HG03175 (cell line): ENCODE measurements at regions not wholly inside any gene's neighbourhood (a gene's known extent, or its start where the extent isn't known, plus 50 kb on each side); places are given as distances from the start of the nearest gene placed in this dataset.

ENCODE experiments used
- ATAC-seq: cut with Tn5 transposase; IDR thresholded peaks from one replicate; pipeline ENCODE4 v1.9.1; 2021; ENCODE audit warnings: mild to moderate bottlenecking, moderate library complexity; ENCODE audit not compliant: unreplicated experiment

- ATAC-seq = no peak
Observed at GRCh38 chr6:156533872-156534524, 243.2 kb upstream of the ARID1B start.

GRCh38 chr6:156526081-156526480 lies 251.1 kb upstream of the ARID1B start:
- no peak for ATAC-seq

- no peak for ATAC-seq
Observed at GRCh38 chr6:156525541-156525940, 251.6 kb upstream of the ARID1B start.

GRCh38 chr6:156519940-156520339 lies 257.2 kb upstream of the ARID1B start:
- ATAC-seq = no peak

DNA sequence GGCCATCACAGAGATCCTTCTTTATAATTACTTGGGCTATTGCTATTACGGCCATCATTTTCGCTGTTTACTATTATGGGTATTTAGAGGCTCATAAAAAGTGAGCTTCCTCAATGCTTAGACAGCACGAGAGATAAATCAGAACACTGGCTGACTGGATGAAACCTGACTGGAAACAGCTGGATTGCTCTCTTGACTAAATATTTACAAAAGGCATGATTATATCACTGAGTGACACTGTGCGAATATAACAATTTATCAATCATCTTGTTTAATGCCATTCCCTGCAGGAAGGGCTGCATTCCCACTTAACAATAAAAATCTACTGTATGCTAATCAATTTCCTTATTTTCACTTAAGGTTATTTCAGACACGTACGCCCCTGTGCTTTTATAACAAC lies 260.1 kb upstream of the ARID1B start:
- no peak for ATAC-seq

DNA sequence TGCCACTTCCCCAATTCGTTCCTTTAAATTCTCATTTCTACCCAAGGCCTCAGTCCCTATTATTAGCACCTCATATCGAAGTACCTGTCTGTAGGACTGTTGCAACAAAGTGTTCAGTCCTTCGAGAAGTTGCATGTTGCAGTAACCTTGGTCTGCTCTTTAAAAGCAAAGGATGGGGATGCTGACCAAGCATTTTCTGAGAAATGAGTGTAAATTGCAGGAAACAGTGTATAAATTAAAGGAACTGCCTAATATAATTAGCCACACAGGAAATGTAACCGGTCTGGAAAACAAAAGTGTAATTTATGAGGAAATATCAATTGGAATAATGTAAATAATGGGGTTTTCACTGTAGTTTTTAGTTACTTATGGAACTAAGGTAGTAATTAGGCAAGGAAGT lies 261.9 kb upstream of the ARID1B start:
- no peak for ATAC-seq

GRCh38 chr6:156513504-156513903 lies 263.7 kb upstream of the ARID1B start:
- no peak for ATAC-seq

DNA sequence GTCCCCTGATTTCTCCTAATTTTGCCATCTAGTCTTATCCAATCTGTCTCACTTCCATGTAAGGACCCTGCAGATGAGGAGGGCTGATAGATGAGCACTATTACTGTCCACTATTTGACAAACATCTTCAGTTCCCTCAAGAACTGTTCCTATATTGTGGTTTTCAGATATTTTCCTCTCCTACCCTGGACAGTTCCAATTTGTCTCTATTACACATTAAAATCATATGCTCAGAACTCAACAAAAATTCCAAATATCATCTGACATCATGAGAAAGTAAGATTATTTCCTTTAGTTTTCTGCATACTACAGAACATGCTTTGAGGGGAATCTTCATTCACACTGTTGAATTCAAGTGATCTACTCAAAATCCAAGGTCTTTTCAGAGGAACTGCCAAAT lies 265.6 kb upstream of the ARID1B start:
- ATAC-seq = no peak

DNA sequence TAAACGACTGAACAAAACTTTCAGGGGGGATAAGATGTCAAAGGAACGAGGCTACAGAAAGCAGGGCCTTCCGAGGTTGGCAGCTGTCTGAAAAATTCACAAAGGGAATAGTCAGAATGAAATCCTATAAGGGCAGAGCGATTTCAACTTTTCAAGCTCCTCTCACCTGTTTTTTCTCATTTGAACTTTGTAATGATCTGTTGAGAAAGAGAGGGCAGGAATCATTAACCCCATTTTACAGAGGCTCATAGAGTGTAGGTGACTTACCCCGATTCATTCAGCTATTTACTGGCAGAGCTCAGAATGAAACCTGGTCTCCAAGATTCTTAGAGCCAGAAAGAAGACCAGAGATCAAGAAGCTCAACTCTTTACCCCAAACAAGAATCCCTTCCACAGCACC lies 266.1 kb upstream of the ARID1B start:
- no peak for ATAC-seq

DNA sequence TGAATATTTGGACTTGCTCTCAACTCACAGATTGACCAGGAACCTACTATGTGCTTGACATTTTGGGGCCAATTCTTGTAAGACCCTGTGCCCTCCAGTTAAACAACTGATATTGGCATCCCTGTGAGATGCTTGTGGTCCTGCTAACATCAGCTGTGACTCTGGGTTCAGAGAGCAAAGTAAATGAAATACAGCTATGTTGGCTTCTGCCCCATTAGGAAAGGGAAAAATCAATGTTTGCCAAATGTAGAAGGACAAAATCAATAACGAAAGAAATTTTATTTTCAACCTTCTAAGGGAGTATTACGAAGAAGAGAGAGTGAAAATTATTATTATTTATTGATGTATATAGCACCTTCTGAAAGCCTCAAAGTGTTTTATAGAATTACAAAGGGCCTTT lies 266.9 kb upstream of the ARID1B start:
- ATAC-seq = no peak

- no peak for ATAC-seq
Observed at GRCh38 chr6:156509496-156509895, 267.7 kb upstream of the ARID1B start.

DNA sequence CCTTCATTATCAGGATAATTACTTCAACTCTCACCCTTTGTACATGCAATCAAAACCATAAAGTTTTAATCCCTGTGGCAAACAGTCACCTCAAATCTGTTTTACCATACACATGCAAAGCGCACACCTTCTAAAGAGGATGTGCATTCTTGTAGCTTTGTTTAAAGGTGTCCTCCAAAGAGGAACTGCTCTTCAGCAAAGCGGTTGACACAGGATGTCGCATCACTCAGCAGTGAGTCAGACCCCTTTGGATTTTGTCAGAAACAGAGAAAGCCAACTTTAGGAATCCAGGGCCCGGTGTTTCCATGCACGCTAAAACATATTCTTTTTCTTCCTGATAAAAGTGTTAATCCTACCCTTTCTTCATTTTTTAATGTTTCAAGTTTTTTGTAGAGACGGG lies 268.3 kb upstream of the ARID1B start:
- ATAC-seq = no peak

DNA sequence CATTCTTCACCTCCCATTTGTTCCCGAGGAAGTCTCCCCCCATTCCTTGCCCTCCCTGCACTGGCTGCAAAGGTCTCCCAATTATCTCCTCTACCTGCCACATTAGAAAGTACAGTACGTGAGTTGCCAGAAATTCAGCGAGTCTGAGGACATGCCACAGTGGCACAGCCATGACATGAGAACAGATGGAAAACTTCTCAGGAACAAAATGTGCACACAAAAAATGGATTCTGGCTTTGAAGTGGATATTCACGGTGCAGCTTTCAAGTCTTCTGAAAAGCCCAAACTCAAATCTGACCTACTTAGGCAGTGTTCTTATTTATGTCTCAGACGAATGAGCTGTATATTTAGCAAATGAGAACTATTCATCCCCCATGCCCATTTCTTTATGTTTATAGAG lies 269.1 kb upstream of the ARID1B start:
- ATAC-seq = no peak

DNA sequence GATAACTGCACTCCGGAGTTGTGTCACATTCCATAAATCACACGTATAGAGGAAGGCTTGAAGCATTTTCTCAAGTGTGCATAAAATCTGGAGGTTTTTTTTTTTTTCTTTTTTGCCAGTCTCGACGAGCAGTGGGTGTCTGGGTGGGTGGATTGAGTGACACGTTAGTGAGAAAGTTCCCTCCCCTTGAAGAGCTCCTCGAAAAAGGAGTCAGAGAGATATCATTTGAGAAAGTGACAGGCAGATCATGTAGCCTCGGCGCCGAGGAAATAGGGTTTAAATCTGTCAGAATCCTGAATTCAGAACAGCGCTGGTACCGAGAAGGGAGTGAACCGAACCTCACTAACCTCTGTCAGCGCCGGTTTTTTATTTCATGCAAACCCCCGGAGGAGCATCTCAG lies 269.5 kb upstream of the ARID1B start:
- no peak for ATAC-seq

- no peak for ATAC-seq
Observed at GRCh38 chr6:156507106-156507505, 270.1 kb upstream of the ARID1B start.

DNA sequence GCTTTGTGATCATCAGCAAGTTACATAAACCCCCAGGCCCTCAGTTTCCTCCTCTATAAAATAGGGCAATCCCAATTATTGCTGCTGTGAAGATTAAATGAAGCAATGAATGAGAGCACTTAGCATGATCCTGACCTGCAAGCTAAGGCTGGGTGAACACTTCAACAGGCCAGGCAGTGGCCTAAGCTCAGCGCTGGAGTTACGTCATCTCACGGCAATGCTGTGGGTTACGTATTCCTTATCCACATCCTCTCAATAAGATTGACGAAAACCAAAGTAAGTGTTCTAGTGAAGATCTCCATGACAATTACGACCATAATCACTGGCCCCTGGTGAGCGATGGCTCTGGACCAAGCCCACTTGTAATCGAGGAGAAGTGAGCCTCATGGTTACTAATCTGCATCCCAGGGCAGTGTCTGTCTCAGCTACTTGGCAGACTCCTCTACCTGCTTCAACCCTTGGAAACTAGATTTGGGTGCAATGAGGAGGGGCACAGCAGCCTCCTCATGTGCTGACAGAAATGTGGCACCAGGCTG lies 274.1 kb upstream of the ARID1B start:
- ATAC-seq = no peak

DNA sequence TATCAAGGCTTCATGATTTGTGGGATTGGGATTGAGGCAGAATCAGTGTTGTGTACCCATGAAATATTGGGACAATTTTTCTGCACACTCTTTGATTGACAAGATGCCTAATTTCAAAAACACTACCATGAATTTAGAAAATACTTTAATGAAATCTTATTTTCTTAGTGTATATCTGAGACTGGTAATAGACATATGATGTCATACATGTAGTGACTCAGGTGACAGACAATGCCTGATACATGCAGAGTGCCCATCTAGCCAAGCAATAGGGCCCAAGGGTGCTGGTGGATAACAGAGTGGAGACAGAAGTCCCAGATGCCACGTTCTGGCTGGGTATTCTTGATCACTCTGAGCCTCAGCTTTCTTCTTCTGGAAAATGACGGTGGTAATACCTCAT lies 279.6 kb upstream of the ARID1B start:
- no peak for ATAC-seq

GRCh38 chr6:156487877-156488276 lies 289.3 kb upstream of the ARID1B start:
- ATAC-seq = no peak

- no peak for ATAC-seq
Observed at GRCh38 chr6:156485150-156485549, 292.0 kb upstream of the ARID1B start.

- peak; percentile 58 for ATAC-seq
Observed at GRCh38 chr6:156474507-156475120, 302.6 kb upstream of the ARID1B start.

GRCh38 chr6:156471000-156471399 lies 306.2 kb upstream of the ARID1B start:
- no peak for ATAC-seq

GRCh38 chr6:156464100-156464878 lies 312.9 kb upstream of the ARID1B start:
- no peak for ATAC-seq
